ENCODE measurements at regions not wholly inside any gene's neighbourhood (a gene's known extent, or its start where the extent isn't known, plus 50 kb on each side); places are given as distances from the start of the nearest gene placed in this dataset.

DNA sequence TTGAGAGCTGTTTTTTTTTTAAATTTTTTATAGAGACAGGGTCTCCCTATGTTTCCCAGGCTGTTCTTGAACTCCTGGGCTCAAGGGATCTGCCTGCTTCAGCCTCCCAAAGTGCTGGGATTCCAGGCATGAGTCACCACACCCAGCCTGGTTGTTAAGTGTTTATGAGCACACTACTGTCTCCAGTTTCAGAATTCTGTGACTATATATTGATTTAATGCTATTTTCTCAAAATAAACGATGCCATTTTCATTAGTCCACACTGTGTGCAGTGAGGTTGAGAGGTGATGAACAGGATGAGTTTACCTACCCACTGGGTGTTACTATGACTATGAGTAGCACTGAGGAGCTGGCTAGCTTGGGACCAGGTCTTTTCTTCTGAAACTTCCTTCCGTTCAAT lies 110.9 kb upstream of the FAM180A start:
- Histone ChIP-seq H4K5ac (ENCODE audit: insufficient read length, low read depth, low read length) (no peak overlapping the region), H4K20me1 (replicated peaks in 1 of 2; ENCODE audit: control insufficient read depth in 1 of 2, insufficient read depth in 2 of 2, low read length in 2 of 2) (no peaks in the 10 kb centered on the region), H3K4me3 (ENCODE audit: extremely low read depth in 1 of 4, insufficient read depth in 2 of 4, low read depth in 3 of 4, low read length in 4 of 4) (no peak overlapping the region), H2BK20ac (ENCODE audit: low read length) (no peak overlapping the region), H3K79me2 (ENCODE audit: control insufficient read depth in 1 of 2, insufficient read depth in 2 of 2, low read length in 2 of 2) (no peaks in the 10 kb centered on the region), H2BK15ac (ENCODE audit: low read length) (no peak overlapping the region), H2AK5ac (ENCODE audit: low read depth, low read length) (no peak overlapping the region), H3K23me2 (ENCODE audit: low read depth, low read length) (no peaks in the 10 kb centered on the region), H2BK5ac (ENCODE audit: low read depth, low read length) (no peak overlapping the region), H3K4me2 (ENCODE audit: insufficient read depth in 1 of 2, low read depth in 2 of 2, low read length in 2 of 2) (no peak overlapping the region), H3K79me1 (ENCODE audit: low read depth, low read length) (no peaks in the 10 kb centered on the region), H3K27me3 (replicated peaks in 1 of 4; ENCODE audit: control insufficient read depth in 3 of 4, extremely low read depth in 1 of 4, insufficient read depth in 3 of 4, low read length in 3 of 4) (no peaks in the 10 kb centered on the region), H3K36me3 (ENCODE audit: control insufficient read depth in 2 of 4, insufficient read depth in 4 of 4, low read length in 3 of 4) (no peaks in the 10 kb centered on the region), H3K4me1 (replicated peaks in 1 of 4; ENCODE audit: control insufficient read depth in 3 of 4, insufficient read depth in 4 of 4, low read length in 3 of 4) (peaks cover 0 to 5% (median 2%) of the 10 kb centered on the region in 4 experiments; a peak in 5 of 7 replicates), H2BK120ac (replicated peaks; ENCODE audit: low read depth, low read length) (no peak overlapping the region), H4K91ac (replicated peaks; ENCODE audit: insufficient read length, low read length) (no peak overlapping the region), H3K14ac (ENCODE audit: insufficient read length) (no peak overlapping the region), H3K4ac (replicated peaks; ENCODE audit: insufficient read length, low read depth, low read length) (no peak overlapping the region), H2AFZ (ENCODE audit: low read length) (no peak overlapping the region), H3K56ac (replicated peaks; ENCODE audit: insufficient read length, low read depth, low read length) (no peak overlapping the region), H2BK12ac (ENCODE audit: low read depth, low read length) (no peak overlapping the region), H3K27ac (ENCODE audit: low read depth, low read length) (no peak overlapping the region), H4K8ac (ENCODE audit: extremely low read depth, insufficient read depth, low read length) (no peak overlapping the region), H3K18ac (ENCODE audit: extremely low read depth, low read length) (no peak overlapping the region), H3K9me3 (ENCODE audit: insufficient read depth in 2 of 2, low read depth in 1 of 2, low read length in 1 of 2) (peaks cover 6 to 8% of the 10 kb centered on the region in 2 experiments; a peak in 1 of 4 replicates), H3K23ac (ENCODE audit: insufficient read length) (no peak overlapping the region), H3K9ac (replicated peaks in 1 of 4; ENCODE audit: extremely low read depth in 1 of 4, low read depth in 3 of 4, low read length in 3 of 4) (no peak overlapping the region)
- no peak for FAIRE-seq
- ChIA-PET CTCF (ENCODE audit: partially characterized antibody) (interaction anchor here (0.6 to 1.1 kb wide), 2 partner anchors 122 to 1797 kb away, joined by 3 read pairs; no protein-coding TSS in a partner anchor), POLR2A (ENCODE audit: partially characterized antibody) (no interaction called here)
- 88% methylated on average over 2 of the region's 2 CpGs; no CpG with 5 or more reads in 1 of the 2 experiments for WGBS, 2 experiments (ENCODE audit: extremely low coverage in 1 of 2, insufficient coverage in 1 of 2, insufficient read length in 1 of 2, insufficient replicate concordance in 2 of 2, low coverage in 1 of 2, low lambda C conversion rate in 2 of 2, missing lambda C conversion rate in 1 of 2)
- no peak for DNase-seq (ENCODE audit: low read depth in 1 of 2, low spot score in 2 of 2)
- TF ChIP-seq SP1 (IDR thresholded peaks at IDR 0.05; ENCODE audit: low read depth, low read length) (no peak), CREB1 (IDR thresholded peaks at IDR 0.05) (no peak), SIX5 (IDR thresholded peaks at IDR 0.05; ENCODE audit: low read depth, low read length) (no peak), CBX5 (IDR thresholded peaks at IDR 0.05; ENCODE audit: low read depth, low read length) (no peak), PHF8 (conservative IDR thresholded peaks at IDR 0.05; ENCODE audit: low read depth, low read length) (no peak), POLR2AphosphoS5 (IDR thresholded peaks at IDR 0.05; ENCODE audit: low read depth, low read length) (no peak), EP300 (IDR thresholded peaks at IDR 0.05; ENCODE audit: borderline replicate concordance in 1 of 2, low read depth in 2 of 2, low read length in 2 of 2) (no peak), KDM5A (IDR thresholded peaks at IDR 0.05; ENCODE audit: low read length) (no peak), BCL11A (IDR thresholded peaks at IDR 0.05; ENCODE audit: low read depth in 2 of 2, low read length in 2 of 2) (no peak), KDM1A (IDR thresholded peaks at IDR 0.05; ENCODE audit: borderline replicate concordance, low read length) (no peak)
- TF ChIP-seq, protein P1, sequence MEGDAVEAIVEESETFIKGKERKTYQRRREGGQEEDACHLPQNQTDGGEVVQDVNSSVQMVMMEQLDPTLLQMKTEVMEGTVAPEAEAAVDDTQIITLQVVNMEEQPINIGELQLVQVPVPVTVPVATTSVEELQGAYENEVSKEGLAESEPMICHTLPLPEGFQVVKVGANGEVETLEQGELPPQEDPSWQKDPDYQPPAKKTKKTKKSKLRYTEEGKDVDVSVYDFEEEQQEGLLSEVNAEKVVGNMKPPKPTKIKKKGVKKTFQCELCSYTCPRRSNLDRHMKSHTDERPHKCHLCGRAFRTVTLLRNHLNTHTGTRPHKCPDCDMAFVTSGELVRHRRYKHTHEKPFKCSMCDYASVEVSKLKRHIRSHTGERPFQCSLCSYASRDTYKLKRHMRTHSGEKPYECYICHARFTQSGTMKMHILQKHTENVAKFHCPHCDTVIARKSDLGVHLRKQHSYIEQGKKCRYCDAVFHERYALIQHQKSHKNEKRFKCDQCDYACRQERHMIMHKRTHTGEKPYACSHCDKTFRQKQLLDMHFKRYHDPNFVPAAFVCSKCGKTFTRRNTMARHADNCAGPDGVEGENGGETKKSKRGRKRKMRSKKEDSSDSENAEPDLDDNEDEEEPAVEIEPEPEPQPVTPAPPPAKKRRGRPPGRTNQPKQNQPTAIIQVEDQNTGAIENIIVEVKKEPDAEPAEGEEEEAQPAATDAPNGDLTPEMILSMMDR (IDR thresholded peaks at IDR 0.05; ENCODE audit: control extremely low read depth in 1 of 3, insufficient read depth in 1 of 3, low read depth in 1 of 3, low read length in 3 of 3) = no peak
- TF ChIP-seq, protein P2, sequence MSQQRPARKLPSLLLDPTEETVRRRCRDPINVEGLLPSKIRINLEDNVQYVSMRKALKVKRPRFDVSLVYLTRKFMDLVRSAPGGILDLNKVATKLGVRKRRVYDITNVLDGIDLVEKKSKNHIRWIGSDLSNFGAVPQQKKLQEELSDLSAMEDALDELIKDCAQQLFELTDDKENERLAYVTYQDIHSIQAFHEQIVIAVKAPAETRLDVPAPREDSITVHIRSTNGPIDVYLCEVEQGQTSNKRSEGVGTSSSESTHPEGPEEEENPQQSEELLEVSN (IDR thresholded peaks at IDR 0.05) = no peak

Data from H1 (cell line).